B cell (primary cell): ENCODE measurements at regions not wholly inside any gene's neighbourhood (a gene's known extent, or its start where the extent isn't known, plus 50 kb on each side); places are given as distances from the start of the nearest gene placed in this dataset.

Experiments
- CTCF ChIP-seq: fragments of 200-600 bp; IDR thresholded peaks from one replicate; pipeline ENCODE4 v1.8.0; 2022; ENCODE audit warnings: antibody characterized with exemption, mild to moderate bottlenecking
- EZH2 ChIP-seq: IDR thresholded peaks from 2 replicates; pipeline ENCODE4 v1.6.1; 2012; ENCODE audit warnings: borderline replicate concordance, low read depth, mild to moderate bottlenecking, moderate library complexity, low read length; ENCODE audit not compliant: insufficient read depth, poor library complexity, severe bottlenecking

DNA sequence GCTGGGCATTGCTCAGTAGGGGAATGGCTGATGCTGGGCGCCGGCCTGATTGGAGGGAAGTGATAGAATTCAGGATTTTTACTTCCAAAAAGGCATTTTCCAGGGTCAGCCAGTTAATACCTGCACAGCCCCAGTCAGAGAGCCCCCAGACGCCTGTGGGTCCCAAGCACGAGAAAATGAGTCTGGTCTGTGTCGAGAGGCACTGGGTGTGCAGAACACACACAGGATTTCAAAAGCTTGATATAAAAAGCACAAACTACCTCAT lies 164.6 kb upstream of the TNRC6C start:
- TF ChIP-seq CTCF (no peak), EZH2 (no peak)
